Femur (tissue), 1 donor: ENCODE measurements at regions not wholly inside any gene's neighbourhood (a gene's known extent, or its start where the extent isn't known, plus 50 kb on each side); places are given as distances from the start of the nearest gene placed in this dataset.
"Not testable (repeated sequence)": the region's sequence is repeated elsewhere in the genome, so short reads cannot be mapped to it uniquely, and the experiment has no call there.

Source experiments
- DNase-seq: peaks from one replicate; pipeline ENCODE4 v3.0.0-alpha.2; 2017

DNA sequence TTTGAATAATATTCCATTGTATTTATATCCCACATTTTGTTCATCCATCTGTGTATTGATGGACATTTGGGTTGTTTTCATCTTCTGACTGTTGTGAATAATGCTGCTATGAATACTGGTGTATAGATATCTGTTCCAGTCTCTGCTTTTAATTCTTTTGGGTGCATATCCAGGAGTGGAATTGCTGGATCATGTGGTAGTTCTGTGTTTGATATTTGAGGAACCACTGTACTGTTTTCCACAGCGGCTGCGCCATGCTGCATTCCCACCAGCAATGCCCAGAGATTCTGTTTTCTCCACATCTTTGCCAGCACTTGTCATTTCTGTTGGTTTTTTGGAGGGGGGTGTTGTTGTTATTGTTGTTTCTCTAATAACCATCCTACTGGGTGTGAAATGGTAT, 131.6 kb upstream of the KIF26B start:
- no peak for DNase-seq

DNA sequence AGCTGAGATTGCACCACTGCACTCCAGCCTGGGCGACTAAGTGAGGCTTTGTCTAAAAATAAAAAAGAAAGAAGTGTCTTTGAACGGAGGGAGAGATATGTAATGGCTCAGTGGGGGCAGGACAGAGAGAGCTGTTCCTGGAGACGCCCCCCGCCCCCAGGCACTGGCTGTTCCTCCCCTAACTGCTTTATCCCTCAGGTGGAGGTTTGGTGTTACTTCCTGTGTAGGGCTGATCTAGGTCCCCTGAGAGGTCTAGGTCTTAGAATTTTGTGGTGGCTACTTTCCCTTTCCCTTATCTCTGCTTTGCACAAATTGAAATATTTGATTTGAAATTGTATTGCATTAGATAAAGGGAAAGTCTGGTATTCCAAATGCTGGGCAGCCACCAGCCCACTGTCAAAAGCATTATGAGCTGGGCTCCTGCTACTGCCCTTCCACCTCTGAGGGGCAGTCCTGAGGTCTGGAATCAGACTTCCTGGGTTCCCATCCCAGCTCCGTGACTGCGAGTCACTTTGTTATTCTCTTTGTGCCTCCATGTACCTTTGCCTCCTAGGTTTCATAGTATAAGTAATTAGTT, 134.8 kb upstream of the KIF26B start:
- DNase-seq: no peak

DNA sequence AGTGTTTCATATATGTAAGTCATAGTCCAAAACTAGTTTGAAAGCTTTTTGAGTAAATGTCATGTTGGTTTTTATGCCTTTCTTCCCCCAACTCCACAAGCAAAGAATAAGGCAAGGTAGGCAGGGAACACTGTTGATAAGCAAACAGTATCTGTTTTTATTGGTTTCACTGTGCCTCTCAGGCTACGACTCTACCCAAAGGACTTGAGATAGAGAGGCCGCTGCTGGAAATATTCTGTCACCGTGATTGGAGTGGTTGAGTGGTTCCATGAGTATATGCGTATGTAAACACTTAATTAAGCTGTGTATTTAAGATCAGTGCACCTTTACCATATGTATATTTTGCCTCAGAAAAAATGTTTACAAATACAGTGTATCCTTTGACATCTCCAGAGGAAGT, 138.1 kb upstream of the KIF26B start:
- no peak for DNase-seq

DNA sequence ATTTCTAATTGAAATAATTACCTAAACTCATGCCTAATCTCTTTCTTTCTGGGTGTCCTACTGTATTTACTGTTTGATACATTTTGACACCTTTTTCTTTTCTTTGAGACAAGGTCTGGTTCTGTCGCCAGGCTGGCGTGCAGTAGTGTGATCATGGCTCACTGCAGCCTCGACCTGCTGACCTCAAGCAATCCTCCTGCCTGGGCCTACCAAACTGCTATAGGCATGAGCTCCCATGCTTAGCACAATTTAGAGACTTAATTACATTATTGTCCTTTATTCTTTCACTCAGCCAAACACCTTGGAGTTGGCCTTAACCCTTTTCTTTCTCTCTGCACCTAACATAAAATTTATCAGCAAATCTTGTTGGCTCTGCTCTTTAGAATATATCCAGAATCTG, 139.8 kb upstream of the KIF26B start:
- DNase-seq: no peak

DNA sequence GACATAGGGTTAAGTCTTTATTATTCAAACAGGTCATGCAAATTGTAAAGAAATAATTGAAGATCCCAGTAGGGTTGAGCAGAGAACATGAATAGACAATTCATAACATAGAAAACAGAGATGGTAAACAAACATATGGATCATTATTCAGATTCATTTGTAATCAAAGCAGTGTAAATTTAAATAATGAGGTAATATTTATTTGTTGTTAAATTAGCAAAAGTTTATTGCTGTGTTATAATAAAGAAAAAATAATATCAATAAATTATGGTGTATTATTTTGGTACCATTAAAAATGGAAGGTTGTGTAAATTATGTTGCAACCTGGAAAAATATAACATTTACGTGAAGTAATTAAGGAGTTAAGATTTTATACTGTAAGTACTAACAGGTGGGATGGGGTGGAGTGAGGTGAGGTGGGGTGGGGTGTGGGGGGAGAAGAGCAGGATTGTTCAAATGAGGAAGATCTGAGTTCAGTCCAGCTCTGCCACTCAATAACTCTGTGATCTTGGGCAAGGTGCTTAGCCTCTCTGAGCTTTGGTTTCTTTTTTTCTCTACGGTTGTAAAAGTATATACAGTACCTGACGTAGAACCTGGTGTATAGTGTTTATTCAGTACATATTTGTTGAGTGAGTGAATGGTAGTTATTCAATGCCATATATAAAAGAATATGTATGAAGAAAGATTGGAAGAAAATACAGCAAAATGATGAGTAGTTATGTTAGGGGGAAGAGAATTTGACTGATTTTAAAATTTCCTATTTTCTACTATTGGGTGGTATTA, 140.3 kb upstream of the KIF26B start:
- DNase-seq: no peak

DNA sequence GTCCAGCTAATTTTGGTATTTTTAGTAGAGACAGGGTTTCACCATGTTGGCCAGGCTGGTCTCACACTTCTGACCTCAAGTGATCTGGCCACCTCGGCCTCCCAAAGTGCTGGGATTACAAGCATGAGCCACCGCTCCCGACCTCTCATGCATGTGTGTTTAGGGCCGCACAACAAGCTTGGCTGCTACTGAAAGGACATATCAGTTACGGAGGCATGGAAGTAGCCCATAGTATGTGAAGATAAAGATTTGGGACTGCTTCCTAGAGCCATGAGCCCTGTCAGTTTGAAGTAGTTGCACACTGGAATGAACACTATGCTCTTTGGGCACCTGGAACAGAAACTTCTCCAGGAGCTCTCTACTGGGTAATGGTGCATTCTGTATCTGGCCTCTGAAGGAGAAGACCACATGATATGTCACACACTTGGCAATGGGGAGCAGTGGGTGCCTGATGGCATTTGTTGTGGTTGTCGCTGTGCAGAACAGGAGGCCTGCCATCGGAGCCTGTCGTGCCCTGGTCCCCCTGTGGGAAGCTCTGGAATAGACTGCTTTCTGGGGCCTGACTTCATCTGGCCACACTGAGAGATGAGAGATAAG, 144.7 kb upstream of the KIF26B start:
- DNase-seq: no peak

DNA sequence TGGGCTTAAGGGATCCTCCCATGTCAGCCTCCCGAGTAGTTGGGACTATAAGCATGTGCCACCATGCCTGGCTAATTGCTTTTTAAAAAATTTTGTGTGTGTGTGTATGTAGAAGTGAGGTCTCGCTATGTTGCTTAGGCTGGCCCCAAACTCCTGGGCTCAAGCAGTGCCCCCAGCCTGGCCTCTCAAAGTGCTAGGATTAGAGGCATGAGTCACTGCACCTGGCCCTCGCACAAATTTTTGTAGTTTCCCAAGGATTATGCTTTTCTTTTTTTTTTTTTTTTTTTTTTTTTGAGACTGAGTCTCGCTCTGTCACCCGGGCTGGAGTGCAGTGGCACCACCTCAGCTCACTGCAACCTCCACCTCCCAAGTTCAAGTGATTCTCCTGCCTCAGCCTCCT, 144.4 kb upstream of the HNRNPU start:
- no peak for DNase-seq

DNA sequence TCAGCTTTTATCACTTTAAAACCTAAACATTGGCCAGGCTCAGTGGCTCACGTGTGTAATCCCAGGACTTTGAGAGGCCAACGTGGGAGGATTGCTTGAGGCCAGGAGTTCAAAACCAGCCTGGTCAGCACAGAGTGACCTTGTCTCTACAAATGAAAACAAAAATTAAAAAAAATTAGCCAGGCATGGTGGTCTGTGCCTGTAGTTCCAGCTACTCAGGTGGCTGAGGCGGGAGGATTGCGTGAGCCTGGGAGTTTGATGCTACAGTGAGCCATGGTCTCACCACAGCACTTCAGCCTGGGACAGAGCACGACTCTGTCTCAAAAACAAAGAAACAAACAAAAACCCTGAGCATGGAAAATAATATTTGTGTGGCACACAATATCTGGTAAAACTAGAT, 143.5 kb upstream of the HNRNPU start:
- DNase-seq: no peak

DNA sequence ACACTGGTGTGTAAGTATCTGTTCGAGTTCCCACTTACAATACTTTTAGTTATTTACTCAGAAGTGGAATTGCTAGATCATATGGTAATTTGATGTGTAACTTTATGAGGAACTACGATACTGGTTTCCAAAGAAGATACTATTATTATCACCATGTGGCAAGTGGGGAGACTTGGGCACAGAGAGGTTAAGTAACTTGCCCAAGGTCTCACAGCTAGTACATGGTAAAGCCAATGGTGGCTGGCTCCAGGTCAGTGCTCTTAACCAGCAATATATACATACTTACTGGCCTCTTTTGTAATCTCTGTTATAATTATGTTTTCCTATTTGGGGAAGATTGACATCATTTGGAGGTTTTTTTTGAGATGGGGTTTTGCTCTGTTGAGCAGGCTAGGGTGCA, 138.9 kb upstream of the HNRNPU start:
- DNase-seq: no peak

DNA sequence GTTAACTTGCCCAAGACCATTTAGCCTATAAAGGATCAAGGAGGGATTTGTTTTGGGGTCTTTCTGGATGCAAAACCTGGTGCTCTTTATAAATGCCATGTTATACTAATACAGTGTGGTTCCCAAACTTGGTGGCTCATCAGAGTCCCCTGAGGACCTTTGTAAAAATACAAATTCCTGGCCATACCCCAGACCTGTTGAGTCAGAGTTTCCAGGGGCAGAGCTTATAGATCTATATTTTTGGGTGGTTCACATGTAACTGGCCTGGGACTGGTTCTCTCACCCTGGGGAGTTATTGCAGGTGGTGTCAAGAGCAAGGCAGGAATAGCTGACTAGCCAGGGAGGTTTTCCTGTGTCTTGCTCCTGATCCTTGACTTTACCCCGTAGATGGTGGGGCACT, 136.9 kb upstream of the HNRNPU start:
- no peak for DNase-seq

DNA sequence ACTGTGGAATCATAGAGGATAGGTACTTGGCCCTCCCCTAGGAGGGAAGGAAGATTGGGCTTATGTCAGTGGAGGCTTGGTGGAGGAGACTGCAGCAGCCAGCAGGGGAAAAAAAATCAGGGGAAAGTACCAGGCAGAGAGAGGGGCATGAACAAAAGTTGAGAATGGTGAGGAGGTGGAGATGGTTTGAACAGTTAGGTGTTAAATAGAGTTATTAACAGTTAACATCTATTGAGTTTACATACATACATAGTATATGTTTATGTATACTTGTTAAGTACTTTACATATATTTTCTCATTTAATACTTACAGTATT, 136.5 kb upstream of the HNRNPU start:
- DNase-seq: no peak

DNA sequence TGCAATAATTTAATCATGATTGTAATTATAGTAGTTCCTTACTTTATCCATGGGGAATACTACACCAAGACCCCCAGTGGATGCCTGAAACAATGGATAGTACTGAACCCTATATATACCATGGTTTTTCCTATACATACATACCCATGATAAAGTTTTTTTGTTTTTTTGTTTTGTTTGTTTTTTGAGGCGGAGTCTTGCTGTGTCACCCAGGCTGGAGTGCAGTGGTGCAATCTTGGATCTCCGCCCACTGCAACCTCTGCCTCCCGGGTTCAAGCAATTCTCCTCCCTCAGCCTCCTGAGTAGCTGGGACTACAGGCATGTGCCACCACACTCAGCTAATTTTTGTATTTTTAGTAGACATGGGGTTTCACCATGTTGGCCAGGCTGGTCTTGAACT, 135.3 kb upstream of the HNRNPU start:
- not testable (repeated sequence) for DNase-seq

DNA sequence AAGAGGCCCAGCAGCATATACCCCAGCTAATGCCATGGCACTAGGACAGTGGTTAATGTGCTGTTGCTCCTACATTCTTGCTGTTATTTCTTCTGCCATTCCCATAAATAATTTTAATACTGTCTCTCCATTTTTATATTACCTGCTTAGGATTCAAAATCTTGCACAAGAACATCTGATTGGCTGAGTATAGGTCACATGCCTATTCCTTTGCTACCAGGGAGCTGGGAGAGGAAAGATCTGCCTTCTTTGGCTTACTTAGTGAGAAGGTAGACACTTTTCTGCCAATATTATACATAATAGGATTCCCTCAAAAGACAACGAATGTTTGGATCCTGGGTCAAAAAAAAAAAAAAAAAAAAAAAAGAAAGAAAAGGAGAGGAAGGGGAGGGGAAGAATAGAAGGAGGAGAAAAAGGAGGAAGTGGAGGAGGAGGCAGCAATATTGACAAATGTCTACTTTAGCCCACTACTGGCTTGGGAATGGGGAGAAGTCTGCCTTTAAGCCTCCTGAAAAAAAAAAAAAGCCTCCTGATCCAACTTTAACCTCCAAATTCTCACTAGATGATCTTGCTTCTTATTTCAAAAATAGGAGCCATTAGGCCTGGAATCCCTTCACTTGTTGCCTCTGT, 134.5 kb upstream of the HNRNPU start:
- no peak for DNase-seq

DNA sequence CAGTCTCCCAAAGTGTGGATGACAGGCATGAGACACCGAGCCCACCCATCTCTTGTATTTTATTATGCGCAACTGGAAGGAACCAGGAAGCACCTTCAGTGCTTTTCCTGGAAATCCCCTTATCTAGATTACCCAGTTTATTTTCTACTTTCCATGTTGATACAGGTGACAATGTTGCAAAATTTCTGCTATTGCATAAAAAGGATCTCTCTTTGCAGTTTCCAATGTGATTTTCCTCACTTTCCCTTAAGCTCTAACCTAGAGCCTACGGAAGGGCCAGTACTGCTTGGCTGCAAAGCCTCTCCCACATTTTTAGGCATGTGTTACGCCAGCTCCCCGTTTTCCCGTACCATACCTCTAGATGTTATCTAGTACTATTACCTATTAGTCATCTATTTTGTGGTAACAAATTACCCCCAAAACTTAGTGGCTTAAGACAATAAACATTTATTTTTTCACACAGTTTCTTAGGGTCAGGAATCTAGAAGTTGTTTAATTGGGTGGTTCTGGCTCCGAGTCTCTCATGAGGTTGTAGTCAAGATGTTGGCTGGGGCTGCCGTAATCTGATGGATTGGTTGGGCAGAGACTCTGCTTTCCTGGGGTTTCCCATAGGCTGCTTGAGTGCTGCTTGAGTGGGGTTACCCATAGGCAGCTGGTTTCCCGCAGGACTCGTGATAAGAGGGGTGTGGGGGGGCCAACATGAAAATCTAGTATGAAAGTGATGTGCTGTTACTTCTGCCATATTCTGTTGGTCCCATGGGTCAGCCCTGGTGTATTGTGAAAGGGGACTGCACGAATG, 131.5 kb upstream of the HNRNPU start:
- DNase-seq: no peak

DNA sequence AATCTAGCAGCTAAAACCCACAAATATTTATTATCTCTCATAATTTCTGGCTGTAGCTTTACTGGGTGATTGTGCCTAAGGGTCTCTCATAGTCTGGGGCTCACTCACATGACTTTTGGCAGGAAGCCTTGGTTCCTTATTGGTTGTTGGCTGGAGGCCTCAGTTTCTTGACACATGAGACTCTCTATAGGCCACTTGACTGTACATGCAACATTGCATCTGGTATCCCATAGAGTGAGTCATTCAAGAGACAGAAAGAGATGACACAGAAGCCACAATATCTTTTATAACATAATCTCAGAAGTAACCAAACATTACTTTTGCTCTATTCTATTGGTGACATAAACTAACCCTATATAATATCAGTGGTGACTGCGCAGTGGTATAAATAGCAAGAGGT, 128.5 kb upstream of the HNRNPU start:
- DNase-seq: no peak

DNA sequence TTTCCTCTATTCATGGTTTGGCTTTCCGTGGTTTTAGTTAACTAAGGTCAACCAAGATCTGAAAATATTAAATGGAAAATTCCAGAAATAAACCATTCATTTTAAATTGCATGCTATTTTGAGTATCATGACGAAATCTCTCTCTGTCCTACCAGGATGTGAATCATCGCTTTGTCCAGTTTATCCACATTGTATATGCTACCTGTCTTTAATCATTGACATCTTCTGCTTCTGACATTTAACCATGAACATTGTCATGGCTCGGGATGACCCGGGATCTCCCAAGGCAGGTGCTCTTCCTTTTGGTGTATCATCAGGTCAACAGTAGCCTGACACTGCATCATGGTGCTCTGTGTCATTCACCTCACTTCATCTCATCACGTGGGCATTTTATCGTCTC, 125.5 kb upstream of the HNRNPU start:
- DNase-seq: no peak

DNA sequence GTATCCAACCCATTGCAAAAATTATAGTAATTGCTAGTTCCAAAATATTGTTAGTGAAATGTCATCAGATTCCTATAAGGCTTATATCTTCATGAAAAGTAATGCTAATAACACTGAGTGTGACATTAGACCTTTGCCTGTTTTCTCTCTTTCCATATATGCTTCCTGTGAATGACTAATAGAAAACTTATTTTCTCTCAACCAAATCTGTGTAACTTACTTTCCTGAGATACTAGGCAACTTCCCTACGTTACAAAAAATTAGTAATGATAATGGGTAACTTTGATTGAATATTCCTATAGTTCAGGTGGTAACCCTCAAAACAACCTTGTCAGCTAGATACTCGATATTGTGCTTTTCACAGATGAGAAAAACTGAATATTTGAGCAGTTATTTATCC, 124.2 kb upstream of the HNRNPU start:
- DNase-seq: no peak

DNA sequence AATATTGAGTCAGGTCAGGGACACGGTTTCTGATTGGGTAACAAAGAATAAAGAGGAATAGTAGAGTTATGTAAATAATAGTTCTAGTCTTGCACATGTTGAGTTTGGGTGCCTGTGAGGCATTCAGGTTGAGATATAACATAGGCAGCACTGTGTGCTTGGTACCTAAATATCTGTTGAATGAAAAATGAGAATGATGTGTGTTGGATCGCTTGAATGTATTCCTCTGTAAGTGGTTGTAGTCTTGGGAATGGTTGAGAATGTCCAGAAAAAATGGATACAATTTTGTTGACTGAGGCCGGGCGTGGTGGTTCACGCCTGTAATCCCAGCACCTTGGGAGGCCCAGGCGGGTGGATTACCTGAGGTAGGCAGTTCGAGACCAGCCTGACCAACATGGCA, 116.3 kb upstream of the HNRNPU start:
- no peak for DNase-seq

DNA sequence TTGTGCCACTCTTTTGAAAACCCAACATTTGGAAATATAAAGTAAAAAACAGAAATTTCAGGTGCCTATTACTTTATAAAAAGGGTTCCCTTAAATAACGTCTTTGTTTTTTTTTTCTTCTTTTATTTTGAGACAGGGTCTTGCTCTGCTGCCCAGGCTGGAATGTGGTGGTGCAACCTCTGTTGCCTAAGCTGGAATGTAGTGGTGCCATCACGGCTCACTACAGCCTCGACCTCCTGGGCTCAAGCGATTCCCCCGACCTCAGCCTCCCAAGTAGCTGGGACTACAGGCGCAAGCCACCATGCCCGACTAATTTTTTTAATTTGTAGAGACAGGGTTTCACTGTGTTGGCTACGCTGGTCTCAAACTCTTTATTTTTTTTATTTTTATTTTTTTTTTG, 110.2 kb upstream of the HNRNPU start:
- no peak for DNase-seq

DNA sequence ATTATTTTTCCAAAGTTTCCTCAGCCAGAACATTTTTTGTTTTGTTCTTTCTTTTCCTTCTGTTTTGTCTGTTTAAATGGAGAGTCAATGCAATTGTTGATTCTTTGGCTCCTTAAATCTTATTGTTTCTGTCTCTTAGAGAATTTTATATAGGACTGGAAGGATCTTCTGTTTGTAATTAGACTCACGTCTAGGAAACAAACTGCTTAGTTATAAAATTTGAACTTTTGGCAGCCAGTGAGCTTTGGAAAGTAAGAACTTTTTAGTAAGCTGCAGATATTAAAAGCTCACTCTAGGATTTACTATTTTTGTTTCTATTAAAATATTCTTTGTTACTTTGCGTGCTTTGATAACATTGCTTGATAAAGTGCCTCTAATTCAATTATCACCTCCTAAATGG, 109.8 kb upstream of the HNRNPU start:
- DNase-seq: no peak

DNA sequence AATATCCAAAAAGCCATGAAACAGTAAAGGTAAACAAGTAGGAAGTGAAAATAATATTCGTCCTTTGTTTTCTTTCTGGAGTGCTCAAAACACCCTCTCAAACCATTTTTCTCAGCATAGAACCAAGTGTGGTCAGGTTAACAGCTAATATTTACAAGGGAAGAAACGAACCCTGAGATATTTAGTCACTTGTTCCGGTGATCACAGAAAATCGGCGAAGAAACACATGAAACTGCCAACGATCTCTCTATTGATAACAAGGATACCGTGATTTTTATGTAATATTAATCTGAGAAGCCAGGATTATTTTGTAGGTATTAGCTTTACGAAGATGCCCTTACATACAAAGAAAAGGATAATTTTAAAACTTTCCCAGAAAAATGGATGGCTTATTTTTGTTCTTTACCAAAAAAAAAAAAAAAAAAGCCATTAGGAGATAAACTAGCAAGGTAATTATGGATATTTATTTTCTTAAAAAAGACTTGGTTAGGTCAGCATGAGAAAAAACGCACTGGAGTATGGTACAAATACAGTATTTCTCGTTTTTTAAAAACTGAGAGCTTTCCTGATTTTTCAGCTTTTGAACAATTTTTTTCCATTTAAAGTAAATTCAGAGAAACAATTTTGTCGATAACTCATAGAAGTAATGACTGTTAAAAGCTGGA, 107.3 kb upstream of the HNRNPU start:
- no peak for DNase-seq

DNA sequence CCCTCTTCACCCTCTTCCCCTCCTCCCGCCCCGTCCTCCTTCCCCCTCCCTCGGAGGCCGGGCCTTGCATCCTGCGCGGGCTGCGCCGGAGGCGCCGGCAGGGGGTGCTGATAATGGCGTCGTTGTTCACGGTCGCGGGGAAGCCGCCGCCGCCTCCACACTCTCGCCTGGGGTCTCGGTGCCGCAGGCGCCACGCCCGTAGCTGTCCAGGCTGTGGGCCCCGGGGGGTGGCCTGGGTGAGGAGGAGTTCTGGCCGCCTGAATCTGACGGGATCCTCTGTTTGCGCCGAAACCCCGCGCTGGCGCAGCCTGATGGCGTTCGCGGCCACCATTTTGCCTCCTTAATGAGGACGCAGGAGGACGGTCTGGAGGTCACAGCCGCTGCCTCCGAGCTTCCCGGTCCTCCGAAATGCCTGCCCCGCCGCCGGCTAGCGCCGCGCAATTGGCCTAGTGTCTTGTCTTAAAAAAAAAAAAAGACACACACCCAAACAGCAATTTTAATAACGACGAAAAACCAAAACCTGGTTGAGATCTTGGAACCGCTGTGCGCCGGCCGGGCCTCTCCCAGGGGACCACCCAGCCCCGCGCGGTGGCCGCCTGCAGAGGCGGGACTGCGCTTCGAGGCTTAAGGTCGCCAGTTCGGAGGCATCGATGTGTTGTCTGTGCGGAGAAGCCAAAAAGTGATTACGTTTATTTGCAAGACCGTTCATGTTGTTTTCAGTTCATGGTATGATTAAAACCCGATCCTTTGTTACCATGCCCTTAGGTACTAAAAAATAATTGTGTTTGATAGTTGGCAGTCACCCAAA, 106.6 kb upstream of the HNRNPU start:
- DNase-seq: peak; percentile 98
